Fibroblast of the aortic adventitia (primary cell): ENCODE measurements at regions not wholly inside any gene's neighbourhood (a gene's known extent, or its start where the extent isn't known, plus 50 kb on each side); places are given as distances from the start of the nearest gene placed in this dataset.

Experiments used
- DNase-seq: peaks from one replicate; pipeline ENCODE4 v3.0.0-alpha.2; 2010; ENCODE audit warnings: low read depth
- H3K4me3 ChIP-seq: 2 replicates; pipeline ENCODE4 v1.5.1; 2011; ENCODE audit warnings: low read depth, mild to moderate bottlenecking, control low read depth, low read length, moderate library complexity
- CTCF ChIP-seq: IDR thresholded peaks from 2 replicates; pipeline ENCODE4 v1.5.1; 2011; ENCODE audit warnings: mild to moderate bottlenecking, low read length, control low read depth, inconsistent platforms; ENCODE audit not compliant: insufficient read depth

GRCh38 chr12:91551927-91552326 is 369.3 kb upstream of the DCN start:
- no peak for DNase-seq
- TF ChIP-seq CTCF = no peak
- H3K4me3 ChIP-seq = no peak overlapping the region

DNA sequence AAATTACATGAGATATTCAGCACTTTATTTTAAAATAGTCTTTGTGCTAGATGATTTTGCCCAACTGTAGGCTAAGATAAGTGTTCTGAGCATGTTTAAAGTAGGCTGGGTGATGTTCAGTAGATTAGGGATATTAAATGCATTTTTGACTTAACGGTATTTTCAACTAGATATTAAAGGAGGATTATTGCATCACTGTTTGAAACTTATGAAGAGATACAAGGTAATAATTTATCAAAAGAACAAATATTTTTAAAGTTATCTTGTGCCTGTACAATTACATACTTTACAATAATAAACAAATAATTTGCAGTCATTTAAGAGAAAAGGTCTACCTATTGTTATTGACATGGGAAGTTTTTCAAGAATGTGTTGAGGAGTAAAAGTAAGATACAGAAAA is 368.6 kb upstream of the DCN start:
- H3K4me3 ChIP-seq = no peak overlapping the region
- DNase-seq = no peak
- no peak for TF ChIP-seq CTCF

- TF ChIP-seq CTCF = no peak
- H3K4me3 ChIP-seq = no peak overlapping the region
- no peak for DNase-seq
Measured at GRCh38 chr12:91542666-91543065, 360.0 kb upstream of the DCN start.

DNA sequence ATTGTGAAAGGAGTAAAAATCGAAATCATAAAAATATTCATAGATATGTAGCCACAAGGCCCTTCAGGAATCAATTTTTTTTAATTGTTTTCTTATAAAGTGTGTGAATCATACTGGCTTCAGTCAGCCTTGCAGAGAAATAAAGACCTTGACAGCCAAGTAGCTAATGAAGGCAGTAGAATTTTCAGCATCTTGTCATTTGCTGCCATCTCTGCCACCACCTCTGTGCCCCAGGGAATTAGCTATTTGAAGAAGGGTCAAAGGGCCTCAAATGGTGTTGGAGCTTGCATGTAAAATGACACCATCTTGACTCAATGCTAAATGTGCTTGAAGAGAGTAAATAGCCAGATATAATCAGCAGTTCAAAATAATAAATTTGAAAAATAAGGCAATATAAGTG is 359.4 kb upstream of the DCN start:
- DNase-seq = no peak
- no peak for TF ChIP-seq CTCF
- no peak overlapping the region for H3K4me3 ChIP-seq

GRCh38 chr12:91538418-91538817 is 355.8 kb upstream of the DCN start:
- no peak for TF ChIP-seq CTCF
- DNase-seq = no peak
- H3K4me3 ChIP-seq = no peak overlapping the region

DNA sequence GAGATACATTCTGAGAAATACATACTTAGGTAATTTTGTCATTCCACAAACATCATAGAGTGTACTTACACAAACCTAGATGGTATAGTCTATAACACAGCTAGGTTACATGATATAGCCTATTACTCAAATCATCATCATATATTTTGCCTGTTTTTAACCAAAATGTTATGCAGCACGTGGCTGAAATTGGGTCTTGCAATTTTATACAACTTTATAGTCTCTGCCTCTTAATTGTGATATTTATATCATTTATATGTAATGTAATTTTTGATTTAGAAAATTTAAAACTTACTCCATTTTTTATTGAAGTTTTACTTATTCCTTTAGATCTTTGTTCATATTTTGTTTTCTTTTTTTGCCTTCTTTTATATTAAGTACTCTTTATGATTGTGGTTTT is 350.7 kb upstream of the DCN start:
- no peak overlapping the region for H3K4me3 ChIP-seq
- no peak for DNase-seq
- no peak for TF ChIP-seq CTCF

GRCh38 chr12:91529829-91530228 is 347.2 kb upstream of the DCN start:
- TF ChIP-seq CTCF = no peak
- DNase-seq = no peak
- no peak overlapping the region for H3K4me3 ChIP-seq
